ENCODE measurements at regions not wholly inside any gene's neighbourhood (a gene's known extent, or its start where the extent isn't known, plus 50 kb on each side); places are given as distances from the start of the nearest gene placed in this dataset.

GRCh38 chr17:13420418-13420826 lies 181.3 kb downstream of the HS3ST3A1 start:
- H3K4me3 ChIP-seq (ENCODE audit: low read depth, low read length), result no peak overlapping the region
- H3K9me3 ChIP-seq (ENCODE audit: control insufficient read depth, insufficient read depth, low read depth, low read length), result no peaks in the 10 kb centered on the region
- ChIA-PET POLR2A (no interaction called here), CTCF (no interaction called here)
- TF ChIP-seq ZBTB17 (tag by site-specific recombination; IDR thresholded peaks at IDR 0.05), result 0 out of 2 replicates have a peak, but pooled peaks have one; percentile 22
- TF ChIP-seq SP7 (tag by site-specific recombination; IDR thresholded peaks at IDR 0.05), result no peak
- H3K27ac ChIP-seq (ENCODE audit: extremely low read depth, low read depth, low read length), result no peak overlapping the region
- peaks cover 9% of the 10 kb centered on the region for H3K4me1 ChIP-seq (ENCODE audit: control insufficient read depth, insufficient read depth, low read length)
- no peaks in the 10 kb centered on the region for H3K36me3 ChIP-seq (ENCODE audit: control insufficient read depth in 2 of 2, insufficient read depth in 1 of 2, low read length in 2 of 2)

GRCh38 chr17:13419676-13420075 lies 182.1 kb downstream of the HS3ST3A1 start:
- CTCF ChIA-PET, result no interaction called here
- POLR2A ChIA-PET, result no interaction called here
- H3K4me3 ChIP-seq (ENCODE audit: low read depth, low read length), result no peak overlapping the region
- H3K9me3 ChIP-seq (ENCODE audit: control insufficient read depth, insufficient read depth, low read depth, low read length), result no peaks in the 10 kb centered on the region
- H3K27ac ChIP-seq (ENCODE audit: extremely low read depth, low read depth, low read length), result no peak overlapping the region
- TF ChIP-seq ZBTB20 (tag by site-specific recombination; IDR thresholded peaks at IDR 0.05), result no peak
- no peak for TF ChIP-seq ZNF211 (tag by site-specific recombination; IDR thresholded peaks at IDR 0.05; ENCODE audit: low read depth)
- TF ChIP-seq ZBTB8A (tag by site-specific recombination; IDR thresholded peaks at IDR 0.05), result no peak
- TF ChIP-seq KLF1 (tag by site-specific recombination; IDR thresholded peaks at IDR 0.05), result no peak
- TF ChIP-seq ZNF776 (tag by site-specific recombination; IDR thresholded peaks at IDR 0.05; ENCODE audit: borderline replicate concordance), result no peak
- TF ChIP-seq ZBTB10 (tag by site-specific recombination; IDR thresholded peaks at IDR 0.05), result no peak
- TF ChIP-seq ZNF624 (tag by site-specific recombination; IDR thresholded peaks at IDR 0.05), result no peak
- TF ChIP-seq PRDM6 (tag by site-specific recombination; IDR thresholded peaks at IDR 0.05), result no peak
- TF ChIP-seq ZNF10 (tag by site-specific recombination; IDR thresholded peaks at IDR 0.05), result no peak
- no peak for TF ChIP-seq KLF8 (tag by site-specific recombination; IDR thresholded peaks at IDR 0.05)
- TF ChIP-seq ZNF629 (tag by site-specific recombination; IDR thresholded peaks at IDR 0.05), result no peak
- no peak for TF ChIP-seq ZNF623 (tag by site-specific recombination; IDR thresholded peaks at IDR 0.05)
- peaks cover 9% of the 10 kb centered on the region for H3K4me1 ChIP-seq (ENCODE audit: control insufficient read depth, insufficient read depth, low read length)
- no peaks in the 10 kb centered on the region for H3K36me3 ChIP-seq (ENCODE audit: control insufficient read depth in 2 of 2, insufficient read depth in 1 of 2, low read length in 2 of 2)

GRCh38 chr17:13418891-13419290 lies 182.8 kb downstream of the HS3ST3A1 start:
- ChIA-PET CTCF (interaction anchor here (1.3 kb wide), 1 partner anchor 81 kb away, joined by 3 read pairs; no protein-coding TSS in a partner anchor), POLR2A (no interaction called here)
- Histone ChIP-seq H3K4me3 (ENCODE audit: low read depth, low read length) (no peak overlapping the region), H3K4me1 (ENCODE audit: control insufficient read depth, insufficient read depth, low read length) (peaks cover 9% of the 10 kb centered on the region), H3K36me3 (ENCODE audit: control insufficient read depth in 2 of 2, insufficient read depth in 1 of 2, low read length in 2 of 2) (no peaks in the 10 kb centered on the region), H3K27ac (ENCODE audit: extremely low read depth, low read depth, low read length) (no peak overlapping the region), H3K9me3 (ENCODE audit: control insufficient read depth, insufficient read depth, low read depth, low read length) (no peaks in the 10 kb centered on the region)
- no peak for TF ChIP-seq HOXC10 (CRISPR knock-in tag; IDR thresholded peaks at IDR 0.05)
- no peak for TF ChIP-seq ZNF174 (tag by site-specific recombination; IDR thresholded peaks at IDR 0.05)
- TF ChIP-seq ZNF561 (tag by site-specific recombination; IDR thresholded peaks at IDR 0.05; ENCODE audit: borderline replicate concordance), result no peak
- TF ChIP-seq KLF8 (tag by site-specific recombination; IDR thresholded peaks at IDR 0.05), result no peak
- TF ChIP-seq GLI2 (tag by site-specific recombination; IDR thresholded peaks at IDR 0.05; ENCODE audit: borderline replicate concordance, low read depth), result no peak
- TF ChIP-seq HOXD13 (CRISPR knock-in tag; IDR thresholded peaks at IDR 0.05; ENCODE audit: borderline replicate concordance), result no peak
- TF ChIP-seq ZNF48 (tag by site-specific recombination; IDR thresholded peaks at IDR 0.05), result no peak
- TF ChIP-seq YY1 (tag by site-specific recombination; IDR thresholded peaks at IDR 0.05), result no peak
- TF ChIP-seq ZNF350 (tag by site-specific recombination; IDR thresholded peaks at IDR 0.05), result no peak
- TF ChIP-seq ZNF266 (tag by site-specific recombination; IDR thresholded peaks at IDR 0.05; ENCODE audit: low read depth), result no peak
- TF ChIP-seq MZF1 (tag by site-specific recombination; IDR thresholded peaks at IDR 0.05; ENCODE audit: borderline replicate concordance), result no peak
- TF ChIP-seq ZNF391 (tag by site-specific recombination; IDR thresholded peaks at IDR 0.05; ENCODE audit: borderline replicate concordance, low read depth), result no peak
- no peak for TF ChIP-seq ZNF548 (tag by site-specific recombination; IDR thresholded peaks at IDR 0.05)
